Thyroid gland (tissue), 4 donors: ENCODE measurements at regions not wholly inside any gene's neighbourhood (a gene's known extent, or its start where the extent isn't known, plus 50 kb on each side); places are given as distances from the start of the nearest gene placed in this dataset.
"Not testable (repeated sequence)": the region's sequence is repeated elsewhere in the genome, so short reads cannot be mapped to it uniquely, and the experiment has no call there.

Experiments
- DNase-seq, 2 donors: peaks; one replicate each; pipeline ENCODE4 v3.0.0-alpha.2; 2019
- H3K27ac ChIP-seq, 3 donors: fragments of 200-600 bp; sonication (generic); 1 replicate in 2 of 3; 2 replicates in 1 of 3; pipeline ENCODE4 v1.5.1; 2016 to 2019; ENCODE audit warnings: mild to moderate bottlenecking in 1 of 3, moderate library complexity in 1 of 3
- H3K27me3 ChIP-seq: fragments of 200-600 bp; sonication (generic); one replicate; pipeline ENCODE4 v1.5.1; 2019
- H3K36me3 ChIP-seq, 2 donors: fragments of 200-600 bp; sonication (generic); one replicate each; pipeline ENCODE4 v1.5.1; 2016 to 2019
- H3K4me1 ChIP-seq, 2 donors: fragments of 200-600 bp; sonication (generic); one replicate each; pipeline ENCODE4 v1.5.1; 2017 to 2019
- H3K4me3 ChIP-seq, 3 donors: fragments of 200-600 bp; sonication (generic); replicated peaks in 1 of 3; 1 replicate in 2 of 3; 2 replicates in 1 of 3; pipeline ENCODE4 v1.5.1; 2016; ENCODE audit warnings: mild to moderate bottlenecking in 1 of 3
- H3K9me3 ChIP-seq: fragments of 200-600 bp; sonication (generic); one replicate; pipeline ENCODE4 v1.5.1; 2017
- CTCF ChIP-seq, 6 experiments: fragments of 200-600 bp in 3 of 6; fragments of 450-650 bp in 3 of 6; sonication (generic) in 3 of 6; IDR thresholded peaks; one replicate each; pipeline ENCODE4 v1.5.1; 2016 to 2019; ENCODE audit warnings: antibody characterized with exemption in 6 of 6, mild to moderate bottlenecking in 2 of 6, inconsistent platforms in 1 of 6, moderate library complexity in 1 of 6
- POLR2A ChIP-seq, 2 donors: fragments of 450-650 bp; IDR thresholded peaks; one replicate each; pipeline ENCODE4 v1.6.1; 2017; ENCODE audit warnings: antibody characterized with exemption in 2 of 2, mild to moderate bottlenecking in 2 of 2, moderate library complexity in 1 of 2
- WGBS, 2 donors: methylation state at CpG; one replicate each; pipeline ENCODE4 v1.1.5; 2017; 5-methylcytosine and 5-hydroxymethylcytosine counted together
- intact Hi-C: fragments of 100-400 bp; cut with DNase I; formaldehyde crosslinking; loops from one replicate; pipeline ENCODE4 v1.15.1; 2023

- WGBS, 2 donors, result 77 to 93% methylated on average over 2 of the region's 2 CpGs
- intact Hi-C loops, result no loop called here
- no peak overlapping the region for H3K4me3 ChIP-seq
- H3K36me3 ChIP-seq, result no peaks in the 10 kb centered on the region
- H3K4me1 ChIP-seq, result peaks cover 10 to 12% of the 10 kb centered on the region in 2 donors
- H3K27ac ChIP-seq, result no peak overlapping the region
- H3K9me3 ChIP-seq, result no peaks in the 10 kb centered on the region
- DNase-seq, result no peak
- H3K27me3 ChIP-seq, result no peaks in the 10 kb centered on the region
- TF ChIP-seq POLR2A (IDR thresholded peaks at IDR 0.05) (no peak), CTCF (IDR thresholded peaks at IDR 0.05) (no peak)
Measured at GRCh38 chr7:17436126-17436525, 137.7 kb downstream of the AHR start.

DNA sequence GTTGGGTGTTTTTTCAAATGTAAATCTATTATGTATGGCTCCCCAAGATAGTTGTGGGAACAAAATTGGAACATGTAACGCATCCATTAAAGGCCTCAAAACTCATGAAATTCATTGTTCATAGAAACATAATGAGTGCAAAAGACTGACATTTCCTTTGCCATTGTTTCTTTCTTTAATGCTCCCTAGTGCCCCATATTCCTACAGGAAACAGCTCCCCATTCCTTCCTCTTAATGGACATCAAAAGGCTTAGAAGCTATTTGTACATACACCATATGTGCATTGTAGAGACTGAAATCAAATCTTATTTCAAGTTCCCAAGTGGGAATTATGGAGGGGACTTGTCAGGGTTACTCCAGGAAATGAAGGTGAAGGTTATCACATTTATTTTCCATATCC is 139.1 kb downstream of the AHR start:
- no peak for DNase-seq
- TF ChIP-seq CTCF (IDR thresholded peaks at IDR 0.05) (no peak), POLR2A (IDR thresholded peaks at IDR 0.05) (no peak)
- H3K9me3 ChIP-seq, result no peaks in the 10 kb centered on the region
- peaks cover 10 to 12% of the 10 kb centered on the region in 2 donors for H3K4me1 ChIP-seq
- no peaks in the 10 kb centered on the region for H3K36me3 ChIP-seq
- no peaks in the 10 kb centered on the region for H3K27me3 ChIP-seq
- no peak overlapping the region for H3K4me3 ChIP-seq
- WGBS, 2 donors, result 95% methylated on average over 1 of the region's 1 CpG
- intact Hi-C loops, result no loop called here
- H3K27ac ChIP-seq, result no peak overlapping the region

DNA sequence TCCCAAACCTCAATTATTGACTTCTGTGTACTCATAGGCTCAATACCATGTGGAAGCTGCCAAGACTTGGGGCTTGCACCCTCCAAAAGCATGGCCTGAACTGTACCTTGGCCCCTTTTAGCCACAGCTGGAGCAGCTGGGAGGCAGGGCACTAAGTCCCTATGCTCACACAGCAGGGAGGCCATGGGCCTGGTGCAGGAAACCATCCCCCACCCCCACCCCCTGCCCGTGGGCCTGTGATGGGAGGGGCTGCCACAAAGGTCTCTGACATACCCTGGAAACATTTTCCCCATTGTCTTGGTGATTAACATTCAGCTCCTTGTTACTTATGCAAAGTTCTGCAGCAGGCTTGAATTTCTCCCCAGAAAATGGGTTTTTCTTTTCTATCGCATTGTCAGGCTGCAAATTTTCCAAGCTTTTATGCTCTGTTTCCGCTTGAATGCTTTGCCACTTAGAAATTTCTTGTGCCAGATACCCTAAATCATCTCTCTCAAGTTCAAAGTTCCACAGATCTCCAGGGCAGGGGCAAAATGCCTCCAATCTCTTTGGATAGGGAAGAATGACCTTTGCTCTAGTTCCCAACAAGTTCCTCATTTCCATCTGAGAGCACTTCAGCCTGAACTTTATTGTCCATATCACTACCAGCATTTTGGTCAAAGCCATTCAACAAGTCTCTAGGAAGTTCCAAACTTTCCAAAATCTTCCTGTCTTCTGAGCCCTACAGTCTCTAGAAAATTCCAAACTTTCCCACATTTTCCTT is 141.8 kb downstream of the AHR start:
- H3K36me3 ChIP-seq, H3K4me1 ChIP-seq, H3K27ac ChIP-seq, H3K4me3 ChIP-seq, H3K9me3 ChIP-seq, DNase-seq, H3K27me3 ChIP-seq, intact Hi-C loops: not testable (repeated sequence)
- 82 to 90% methylated on average over 2 to 3 of the region's 3 CpGs for WGBS, 2 donors

GRCh38 chr7:17440831-17441230 is 142.4 kb downstream of the AHR start:
- Histone ChIP-seq H3K27ac (no peak overlapping the region), H3K36me3 (no peaks in the 10 kb centered on the region), H3K9me3 (no peaks in the 10 kb centered on the region), H3K27me3 (no peaks in the 10 kb centered on the region), H3K4me1 (peaks cover 0 to 2% of the 10 kb centered on the region in 2 donors), H3K4me3 (no peak overlapping the region)
- no peak for DNase-seq
- no peak for TF ChIP-seq CTCF (IDR thresholded peaks at IDR 0.05)
- no peak for TF ChIP-seq POLR2A (IDR thresholded peaks at IDR 0.05)
- intact Hi-C loops, result no loop called here
- WGBS, 2 donors, result 85 to 93% methylated on average over 5 of the region's 5 CpGs

DNA sequence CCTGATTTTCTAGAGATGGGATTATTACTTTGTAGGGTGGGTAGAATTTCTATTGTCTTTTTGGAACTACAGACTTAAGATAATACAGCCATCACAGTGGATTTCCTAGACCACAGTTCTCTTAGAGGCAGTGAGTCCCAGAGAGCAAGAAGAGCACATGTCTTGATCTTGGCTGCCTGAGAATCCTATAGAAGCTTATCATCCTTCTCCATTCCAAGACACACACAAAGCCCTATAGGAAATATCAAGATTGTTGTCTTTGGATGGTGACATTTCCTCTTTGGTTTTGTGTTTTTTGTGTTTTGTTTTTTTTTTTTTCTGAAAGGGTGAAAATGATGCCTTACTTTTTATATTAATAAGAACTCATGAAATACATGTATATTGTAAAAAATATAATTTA is 143.1 kb downstream of the AHR start:
- TF ChIP-seq CTCF (IDR thresholded peaks at IDR 0.05), result no peak
- no peak for TF ChIP-seq POLR2A (IDR thresholded peaks at IDR 0.05)
- Histone ChIP-seq H3K36me3 (no peaks in the 10 kb centered on the region), H3K27ac (no peak overlapping the region), H3K9me3 (no peaks in the 10 kb centered on the region), H3K4me3 (no peak overlapping the region), H3K27me3 (no peaks in the 10 kb centered on the region), H3K4me1 (peaks cover 0 to 2% of the 10 kb centered on the region in 2 donors)
- no peak for DNase-seq
- intact Hi-C loops, result no loop called here
